Hippocampal formation (tissue), 2 donors: ENCODE measurements at regions not wholly inside any gene's neighbourhood (a gene's known extent, or its start where the extent isn't known, plus 50 kb on each side); places are given as distances from the start of the nearest gene placed in this dataset.

Source experiments
- DNase-seq, 2 donors: peaks; one replicate each; lab custom pipeline; 2025; lab: John Stamatoyannopoulos, UW

DNA sequence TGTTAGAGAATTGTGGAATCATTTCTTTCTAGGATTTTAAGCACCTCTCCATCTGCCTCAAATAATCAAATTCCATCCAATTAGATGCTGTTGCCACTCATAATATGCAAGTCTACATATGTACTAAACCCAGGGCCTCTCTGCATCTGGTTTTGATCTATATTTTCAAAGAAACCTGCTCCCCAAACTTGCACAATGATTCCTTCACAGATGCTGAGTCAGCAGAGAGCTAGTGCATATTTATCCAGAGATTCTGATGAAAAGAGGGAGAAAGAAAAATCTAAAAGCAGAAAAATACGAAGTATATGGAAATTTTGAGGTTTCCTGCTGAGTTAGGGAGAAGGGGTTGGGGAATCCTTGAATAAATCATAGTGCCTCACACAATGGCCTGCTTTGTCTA lies 235.1 kb upstream of the RBFOX1 start:
- DNase-seq: no peak

DNA sequence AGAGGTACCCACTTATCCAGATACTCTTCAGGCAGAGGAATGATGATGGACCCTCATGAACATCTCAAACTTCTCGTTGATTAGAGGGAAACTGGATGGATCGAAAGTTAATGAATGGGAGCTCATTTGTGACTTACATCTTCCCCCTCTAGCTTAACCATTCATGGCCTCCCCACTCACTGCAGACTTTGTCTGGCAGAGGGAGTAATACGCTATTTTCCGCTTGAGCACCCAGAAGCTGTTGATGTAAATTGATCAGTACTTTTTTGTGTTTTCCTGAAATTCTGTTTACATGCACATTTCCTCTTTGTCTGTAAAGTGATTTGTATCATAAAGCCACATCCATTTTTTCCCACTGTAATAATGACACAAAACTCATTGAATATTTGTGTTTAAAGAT lies 239.1 kb upstream of the RBFOX1 start:
- no peak for DNase-seq

DNA sequence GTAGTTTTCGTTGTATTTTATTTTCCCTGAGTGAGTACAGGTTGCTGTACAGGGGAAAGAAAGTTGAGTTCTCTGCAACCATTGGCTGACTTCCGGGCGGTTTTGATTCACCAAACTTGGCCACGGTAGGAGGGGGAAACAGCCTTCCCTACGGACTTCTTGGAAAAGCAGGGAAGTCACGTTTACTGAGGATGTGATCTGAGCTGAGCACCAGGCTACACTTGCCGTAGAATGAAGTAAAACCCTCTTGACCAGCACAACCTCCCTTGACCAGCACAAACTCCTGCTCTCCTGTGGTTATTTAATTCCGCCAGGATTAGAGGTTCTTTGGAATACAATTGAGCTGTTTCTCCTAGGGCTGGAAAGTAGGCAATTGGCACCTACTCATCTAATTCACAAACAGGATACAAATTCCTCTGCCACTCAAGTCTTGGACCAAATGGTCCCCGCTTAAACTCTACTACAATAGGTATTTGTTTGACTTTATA lies 242.0 kb upstream of the RBFOX1 start:
- no peak for DNase-seq

GRCh38 chr16:7089751-7090150 lies 242.9 kb upstream of the RBFOX1 start:
- DNase-seq: no peak

DNA sequence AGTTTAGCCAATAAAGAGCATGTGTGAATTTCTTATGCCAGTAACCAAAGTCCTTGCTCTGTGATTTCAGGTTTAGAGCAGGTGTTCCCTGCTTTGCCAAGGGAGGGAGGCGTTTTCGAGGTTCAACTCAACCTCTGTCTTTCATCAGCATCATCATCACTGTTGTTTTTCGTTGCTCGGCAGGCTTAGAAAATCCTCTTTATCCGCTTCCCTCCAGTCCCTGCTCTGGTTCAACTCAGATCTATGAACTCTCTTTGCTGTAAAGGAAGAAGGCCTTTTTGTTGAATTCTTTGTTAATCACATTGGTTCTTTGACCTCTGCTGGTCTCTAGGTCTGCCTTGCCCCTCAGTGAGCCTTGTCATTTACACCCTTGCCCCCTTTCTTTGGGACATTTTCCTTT lies 243.9 kb upstream of the RBFOX1 start:
- no peak for DNase-seq

- DNase-seq: peak; percentile 3 to 24
These were observed 245.6 kb upstream of the RBFOX1 start for GRCh38 chr16:7086822-7087616.

DNA sequence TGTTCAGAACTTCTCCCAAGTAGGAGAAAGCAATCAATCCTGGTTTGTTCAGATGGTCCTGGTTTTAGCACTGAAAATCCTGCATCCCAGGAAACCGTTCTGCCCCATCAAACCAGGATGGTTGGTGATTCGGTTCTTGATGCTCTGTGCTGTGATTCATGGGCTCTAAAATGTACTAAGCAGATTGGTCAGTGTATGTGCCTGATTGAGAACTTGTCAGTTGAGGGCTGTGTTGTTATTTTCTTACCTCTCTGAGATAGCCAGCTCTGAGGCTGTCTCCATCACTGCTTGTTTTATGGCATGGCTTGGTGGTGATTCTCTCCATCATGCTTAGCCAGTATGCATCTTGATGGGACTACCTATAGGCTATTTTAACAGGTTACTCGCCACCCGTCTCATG lies 246.9 kb upstream of the RBFOX1 start:
- DNase-seq: no peak

DNA sequence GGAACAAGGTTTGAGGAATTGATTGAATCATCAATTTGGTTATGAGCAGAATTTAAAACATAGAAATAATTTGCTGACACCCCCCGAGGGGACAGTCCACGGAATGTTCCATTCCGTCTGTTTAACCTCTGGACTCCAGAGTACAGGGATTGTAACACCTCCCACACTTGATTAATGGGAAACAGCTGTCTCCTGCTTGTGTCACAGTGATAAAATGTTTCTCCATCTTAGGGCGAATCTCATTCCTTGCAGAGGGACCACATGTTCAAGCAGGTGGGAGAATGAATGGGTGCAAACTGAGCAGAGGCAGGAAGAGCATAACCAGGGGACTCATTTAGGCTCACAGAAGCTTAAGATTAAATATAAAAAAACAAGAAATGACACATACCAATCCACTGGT lies 249.5 kb upstream of the RBFOX1 start:
- DNase-seq: no peak

- no peak for DNase-seq
These were observed 255.0 kb upstream of the RBFOX1 start for GRCh38 chr16:7077636-7078035.

DNA sequence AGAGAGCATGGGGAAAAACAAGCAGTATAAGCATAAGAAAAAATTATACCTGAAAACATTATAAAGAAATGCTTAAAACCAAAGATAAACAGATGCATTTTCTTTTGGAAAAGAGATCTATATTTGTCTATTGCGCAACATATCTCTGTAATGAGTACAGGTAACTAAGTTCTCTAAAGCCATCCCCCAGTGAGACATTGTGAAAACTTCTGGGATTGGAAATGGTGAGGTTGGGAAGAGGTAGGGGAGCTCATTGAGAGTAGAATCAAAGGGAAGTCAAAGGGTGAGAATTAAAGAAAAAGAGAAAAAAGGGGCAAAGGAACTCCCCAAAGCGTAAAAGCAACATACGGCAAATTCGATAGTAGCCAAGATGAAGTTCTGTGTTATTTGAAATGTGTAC lies 257.9 kb upstream of the RBFOX1 start:
- DNase-seq: no peak

DNA sequence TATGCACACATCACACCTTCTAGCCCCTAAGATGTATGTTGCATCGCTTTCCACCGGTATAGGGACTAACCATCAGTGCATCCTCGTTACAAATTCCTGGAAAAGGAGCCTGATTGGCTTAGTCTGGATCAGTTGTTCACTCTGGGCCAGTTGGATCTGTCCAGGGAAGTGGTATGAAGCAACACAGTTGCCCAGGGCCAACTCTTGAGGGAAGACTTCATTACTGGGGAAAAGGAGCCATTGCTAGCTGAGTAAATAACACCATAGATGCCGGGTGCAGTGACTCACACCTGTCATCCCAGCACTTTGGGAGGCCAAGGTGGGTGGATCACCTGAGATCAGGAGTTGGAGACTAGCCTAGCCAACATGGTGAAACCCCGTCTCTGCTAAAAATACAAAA lies 275.2 kb upstream of the RBFOX1 start:
- no peak for DNase-seq

- no peak for DNase-seq
These were observed 277.2 kb upstream of the RBFOX1 start for GRCh38 chr16:7055443-7055842.

- DNase-seq: no peak
These were observed 280.9 kb upstream of the RBFOX1 start for GRCh38 chr16:7051591-7052349.

DNA sequence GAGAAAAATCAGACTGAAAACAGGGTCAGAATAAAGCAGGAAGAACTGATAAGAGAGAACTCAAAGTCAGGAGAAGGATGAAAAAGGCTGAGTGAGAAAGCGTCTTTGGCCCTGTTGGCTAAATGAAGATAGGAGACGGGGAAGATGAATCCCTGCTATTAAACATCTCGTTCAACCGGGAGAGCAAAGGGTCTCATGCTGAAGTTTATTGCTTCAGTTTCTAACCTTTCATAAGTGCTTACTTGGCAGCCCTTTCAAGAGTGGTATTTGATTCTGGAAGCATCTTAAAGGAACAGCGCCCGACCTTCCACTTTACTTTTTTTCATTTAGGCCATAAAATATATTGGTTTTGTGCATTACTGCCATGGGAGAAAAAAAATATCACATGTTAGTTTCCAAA lies 288.3 kb upstream of the RBFOX1 start:
- no peak for DNase-seq

GRCh38 chr16:7038475-7038874 lies 294.2 kb upstream of the RBFOX1 start:
- DNase-seq: no peak

DNA sequence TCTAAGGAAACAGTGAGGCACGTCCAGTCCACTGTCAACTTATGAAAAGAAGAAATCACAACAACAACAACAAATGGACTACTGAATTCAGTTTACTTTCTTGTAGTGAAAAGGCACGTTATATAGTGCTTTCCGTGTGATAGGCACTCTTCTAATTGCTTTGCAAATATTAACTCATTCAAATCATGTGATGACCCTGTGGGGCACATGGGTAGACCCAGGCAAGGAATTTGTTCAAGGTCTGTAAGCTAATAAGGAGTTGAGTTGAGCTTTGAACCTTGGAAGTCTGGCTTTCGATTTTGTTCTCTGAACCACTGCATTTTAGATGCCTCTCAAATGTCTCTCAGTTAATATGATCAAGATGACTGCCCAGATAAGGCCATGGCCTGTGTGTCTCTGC lies 295.1 kb upstream of the RBFOX1 start:
- DNase-seq: no peak

GRCh38 chr16:7031031-7031430 lies 301.6 kb upstream of the RBFOX1 start:
- DNase-seq: no peak

- DNase-seq: no peak
These were observed 305.2 kb upstream of the RBFOX1 start for GRCh38 chr16:7027401-7027800.

DNA sequence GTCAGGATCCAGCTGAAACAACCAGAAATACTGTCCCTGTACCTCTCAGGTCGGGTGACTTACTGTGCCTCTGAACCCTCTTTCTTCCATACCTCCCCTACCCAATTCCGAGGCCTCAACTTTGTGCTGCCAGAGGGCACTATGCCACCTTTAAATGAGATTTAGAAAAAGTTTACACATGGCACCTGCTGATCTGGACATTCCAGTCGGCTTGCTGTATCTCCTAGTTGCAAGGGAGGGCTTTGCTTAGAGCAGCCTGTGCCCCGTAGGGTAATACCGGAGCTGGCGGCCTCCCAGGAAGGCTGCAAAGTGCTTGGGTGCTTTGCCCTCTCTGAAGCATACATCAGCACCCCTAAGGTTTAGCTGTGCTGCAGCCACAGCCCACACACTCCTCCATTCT lies 306.0 kb upstream of the RBFOX1 start:
- DNase-seq: no peak

GRCh38 chr16:7025616-7026190 lies 306.9 kb upstream of the RBFOX1 start:
- DNase-seq: peak; percentile 2 to 24

DNA sequence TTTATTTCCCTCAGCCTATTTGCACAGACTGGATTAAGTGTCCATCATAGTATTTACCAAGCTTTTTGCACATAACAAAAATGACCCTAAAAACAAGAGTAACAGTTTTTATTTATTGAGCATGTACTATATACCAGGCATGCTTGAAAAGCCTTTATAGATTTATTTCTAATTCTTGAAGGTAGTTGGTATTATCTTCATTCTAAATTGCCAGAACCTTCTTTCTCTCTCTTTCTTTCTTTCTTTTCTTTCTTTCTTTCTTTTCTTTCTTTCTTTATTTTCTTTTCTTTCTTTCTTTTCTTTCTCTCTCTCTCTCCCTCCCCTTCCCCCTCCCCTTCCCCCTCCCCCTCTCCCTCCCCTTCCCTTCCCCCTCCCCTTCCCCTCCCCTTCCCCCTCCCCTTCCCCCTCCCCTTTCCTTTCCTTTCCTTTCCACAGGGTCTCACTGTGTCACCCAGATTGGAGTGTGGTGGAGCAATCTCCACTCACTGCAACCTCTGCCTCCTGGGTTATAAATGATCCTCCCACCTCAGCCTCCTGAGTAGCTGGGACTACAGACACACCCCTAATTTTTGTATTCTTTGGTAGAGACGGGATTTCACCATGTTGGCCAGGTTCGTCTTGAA lies 310.9 kb upstream of the RBFOX1 start:
- DNase-seq: no peak

DNA sequence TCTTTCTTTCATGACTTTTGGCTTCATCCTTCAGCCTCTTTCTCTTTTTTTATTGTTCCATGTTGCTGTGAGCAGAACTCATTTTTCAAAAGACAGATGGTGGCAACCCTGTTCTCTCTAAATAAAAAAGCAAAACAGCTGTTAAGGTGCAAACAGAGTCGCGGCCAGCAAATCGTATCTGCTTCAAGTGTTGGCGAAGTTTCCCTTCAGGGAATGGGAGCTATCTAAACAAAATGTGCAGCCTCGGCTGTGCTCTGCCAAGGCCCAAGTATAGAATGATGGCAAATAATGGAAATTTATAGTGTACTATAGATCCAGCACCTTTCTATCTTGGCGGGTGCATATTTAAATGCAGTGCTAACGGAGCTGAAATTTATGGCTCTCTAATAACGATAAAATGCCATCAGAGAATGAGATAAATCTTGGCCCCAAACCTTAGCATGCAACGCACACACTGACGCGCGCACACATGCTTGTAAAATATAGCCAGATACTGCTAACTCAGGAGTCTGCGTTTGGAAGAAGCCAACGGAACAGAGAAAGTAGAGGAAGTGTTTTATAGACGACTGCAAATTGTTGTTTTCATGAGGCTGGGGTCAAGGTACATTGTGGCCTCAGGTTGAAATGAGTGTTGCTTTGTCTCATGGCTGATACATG lies 315.5 kb upstream of the RBFOX1 start:
- DNase-seq: peak in 1 of 2 donors; percentile 2
